AML-193 (cell line): ENCODE measurements at regions not wholly inside any gene's neighbourhood (a gene's known extent, or its start where the extent isn't known, plus 50 kb on each side); places are given as distances from the start of the nearest gene placed in this dataset.

Experiments
- DNase-seq, 2 experiments: peaks; one replicate each; lab custom pipeline; 2025; lab: John Stamatoyannopoulos, UW

DNA sequence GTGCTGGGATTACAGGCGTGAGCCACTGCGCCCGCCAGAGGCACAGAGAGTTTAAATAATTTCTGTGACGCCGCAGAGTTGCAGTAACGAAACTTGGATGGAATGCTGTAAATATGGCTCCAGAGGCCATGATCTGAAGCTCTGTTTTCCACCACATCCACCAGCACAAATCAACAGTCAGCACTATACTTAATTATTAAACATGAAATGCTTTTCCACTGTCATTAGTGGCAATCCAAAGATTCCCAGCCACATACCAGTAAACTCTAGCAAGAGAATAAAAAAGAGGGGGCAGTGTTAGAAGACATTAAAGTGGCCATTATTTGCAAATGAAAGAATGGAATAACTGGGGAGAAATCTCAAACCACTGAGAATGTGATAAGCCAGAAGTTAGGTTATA, 242.5 kb downstream of the DIRAS2 start:
- no peak for DNase-seq

DNA sequence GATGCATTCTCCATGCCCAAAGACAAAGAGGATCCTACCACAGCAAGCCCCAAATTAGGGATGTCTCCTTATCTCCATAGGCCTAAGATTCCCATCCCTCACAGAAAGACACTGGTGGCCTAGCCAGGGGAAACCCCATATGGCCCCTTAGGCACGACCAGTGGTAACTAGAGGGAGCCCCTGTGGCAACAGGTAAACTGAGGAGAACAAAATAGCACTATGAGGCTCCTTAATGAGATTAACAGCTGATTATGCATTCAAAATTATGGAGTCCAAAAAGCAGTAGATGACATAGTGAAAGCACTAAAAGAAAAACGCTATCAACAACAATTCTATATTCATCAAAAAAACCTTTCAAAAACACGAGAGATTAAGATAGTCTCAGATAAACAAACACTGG, 234.0 kb downstream of the DIRAS2 start:
- no peak for DNase-seq

DNA sequence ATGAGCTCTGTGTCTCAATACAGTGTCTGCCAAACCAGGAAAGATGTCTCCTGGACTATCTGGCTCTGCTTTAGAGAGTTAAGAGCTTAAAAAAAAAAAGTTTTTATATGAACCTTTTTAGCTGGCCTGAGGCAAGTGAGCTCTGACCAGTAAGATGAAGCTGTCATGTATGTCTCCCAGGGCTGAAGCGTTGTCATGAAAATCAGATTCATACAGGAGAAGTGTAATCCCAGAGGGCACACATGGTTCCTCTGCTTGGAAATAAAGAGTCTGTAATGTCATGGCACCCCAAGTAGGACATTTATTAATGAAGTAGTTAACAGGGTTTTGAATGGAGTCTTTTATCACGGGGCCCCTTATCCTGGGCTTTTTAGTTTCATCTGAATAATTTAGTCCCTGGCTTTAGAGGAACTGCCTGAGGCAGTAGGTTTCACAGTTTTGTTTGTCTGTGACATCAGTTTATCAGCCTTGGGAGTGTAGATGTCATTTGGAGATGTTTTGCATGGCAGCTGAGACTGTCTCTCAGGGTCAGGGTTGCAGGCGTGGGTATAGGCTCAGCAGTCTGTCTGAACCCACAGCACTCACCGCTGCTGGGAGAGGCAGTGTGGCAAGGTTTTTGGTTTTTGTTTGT, 223.3 kb downstream of the DIRAS2 start:
- no peak for DNase-seq

DNA sequence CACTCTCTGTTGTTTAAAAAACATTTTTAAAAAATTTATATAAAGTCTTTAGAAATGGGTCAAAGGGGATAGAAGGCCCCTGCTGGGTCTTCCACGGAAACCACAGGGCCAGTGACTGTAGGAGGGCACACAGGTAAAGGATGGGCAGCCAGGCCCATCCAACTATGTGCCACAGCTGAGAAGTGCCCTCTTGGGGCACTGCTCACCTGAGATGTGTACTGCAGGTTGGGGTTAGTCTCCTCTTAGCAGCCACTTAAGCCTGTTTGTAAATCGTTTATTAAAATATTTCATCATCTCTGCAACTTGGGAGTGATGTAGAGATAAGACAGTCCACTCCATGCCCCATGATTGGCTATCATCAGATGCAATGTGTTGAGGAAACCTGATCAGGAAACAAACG, 222.4 kb downstream of the DIRAS2 start:
- DNase-seq = no peak

DNA sequence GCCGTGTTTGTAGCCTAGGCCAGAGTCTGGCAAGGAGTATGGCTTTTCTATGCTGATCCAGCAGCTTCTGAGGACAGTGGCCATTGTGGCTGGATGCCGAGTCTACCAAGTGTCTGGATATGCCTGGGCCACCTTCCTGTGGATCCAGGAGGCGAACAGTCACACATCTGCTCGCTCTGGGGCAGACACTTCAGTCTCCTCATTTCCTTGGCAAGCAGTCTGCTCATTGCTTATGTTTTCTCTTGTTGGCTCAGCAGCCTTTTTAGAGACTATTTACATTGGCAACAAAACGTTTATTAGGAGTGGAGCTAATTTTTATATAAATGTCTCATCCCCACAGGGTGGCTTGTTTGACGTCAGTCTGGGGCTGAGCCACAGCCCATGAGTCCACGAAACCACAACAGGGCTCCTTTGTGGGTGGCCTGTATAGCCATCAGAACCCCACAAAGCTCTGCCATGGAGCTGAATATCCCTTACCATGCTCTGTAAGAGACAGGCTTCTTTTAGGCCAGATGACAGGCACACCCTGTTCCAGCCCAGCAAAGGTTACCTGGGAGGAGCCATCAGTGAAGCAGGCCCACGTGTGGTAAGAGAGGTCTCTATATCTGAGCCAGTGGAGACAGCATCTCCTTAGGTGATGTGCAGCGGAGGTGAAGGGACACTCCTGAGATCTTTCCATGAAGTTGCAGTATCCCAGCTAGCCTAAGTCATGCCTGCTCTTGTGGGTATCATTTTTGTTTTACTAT, 221.7 kb downstream of the DIRAS2 start:
- no peak for DNase-seq

DNA sequence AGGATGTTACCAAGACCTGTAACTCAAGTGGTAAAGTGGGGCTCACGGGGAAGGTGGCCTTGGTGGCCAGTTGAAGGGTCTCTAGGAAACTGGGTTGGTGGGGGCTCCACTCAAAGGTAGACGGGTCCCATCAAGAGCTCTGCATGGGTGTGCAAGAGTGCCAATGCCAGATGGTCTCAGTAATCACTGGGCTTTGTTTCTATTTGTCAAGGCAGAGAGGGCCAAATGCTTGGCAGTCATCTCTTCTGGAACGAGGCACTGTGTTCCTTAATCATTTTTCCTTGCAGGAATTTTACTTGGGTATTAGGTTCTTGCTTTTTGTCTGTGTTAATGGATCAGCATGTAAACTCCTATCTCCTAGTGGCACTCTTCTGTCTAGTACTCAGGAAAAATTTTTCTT, 220.8 kb downstream of the DIRAS2 start:
- DNase-seq = no peak

DNA sequence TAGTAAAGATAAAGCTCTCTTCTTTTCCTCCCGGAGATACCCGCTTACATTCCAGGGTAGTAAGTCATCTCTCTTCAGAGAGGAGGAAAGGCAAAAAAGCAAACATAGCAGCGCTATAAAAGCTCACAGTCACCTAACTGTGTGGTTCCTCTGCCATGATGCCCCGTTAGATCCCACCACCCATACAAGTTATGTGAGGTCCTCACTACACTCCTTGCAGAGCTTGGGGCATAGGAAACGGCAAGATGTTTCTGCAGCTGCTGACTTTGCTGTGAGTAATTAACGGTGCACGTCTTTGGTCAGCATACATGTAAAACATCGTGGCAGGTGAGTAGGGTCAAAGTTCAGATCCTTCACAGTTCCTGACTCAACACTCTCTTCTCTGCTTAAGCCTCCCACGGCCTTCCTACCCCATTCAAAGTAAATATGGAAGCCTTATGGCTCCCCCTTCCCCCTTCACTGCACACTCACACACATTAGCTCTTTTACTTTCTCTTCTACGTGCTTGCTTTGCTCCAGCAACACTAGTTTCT, 218.9 kb downstream of the DIRAS2 start:
- DNase-seq = no peak

DNA sequence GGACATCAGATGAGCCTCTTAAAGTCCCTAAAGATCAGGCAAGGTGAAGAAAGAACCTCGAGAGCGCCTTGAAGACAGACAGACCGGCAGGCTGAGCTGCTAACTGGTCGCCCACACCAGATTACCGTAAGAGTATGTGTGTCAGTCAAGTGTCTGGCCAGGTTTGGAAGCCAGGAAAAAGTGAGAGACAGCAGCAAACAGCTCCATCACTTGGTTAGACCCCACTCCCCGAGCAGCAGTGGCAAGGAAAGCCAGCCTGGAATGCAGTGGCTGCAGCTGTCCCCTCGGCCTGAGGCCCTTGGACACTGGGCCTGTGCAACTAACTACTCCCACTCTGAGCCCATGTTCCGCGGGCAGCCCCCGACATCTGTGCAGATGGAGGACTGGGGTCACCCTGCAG, 214.1 kb downstream of the DIRAS2 start:
- no peak for DNase-seq

DNA sequence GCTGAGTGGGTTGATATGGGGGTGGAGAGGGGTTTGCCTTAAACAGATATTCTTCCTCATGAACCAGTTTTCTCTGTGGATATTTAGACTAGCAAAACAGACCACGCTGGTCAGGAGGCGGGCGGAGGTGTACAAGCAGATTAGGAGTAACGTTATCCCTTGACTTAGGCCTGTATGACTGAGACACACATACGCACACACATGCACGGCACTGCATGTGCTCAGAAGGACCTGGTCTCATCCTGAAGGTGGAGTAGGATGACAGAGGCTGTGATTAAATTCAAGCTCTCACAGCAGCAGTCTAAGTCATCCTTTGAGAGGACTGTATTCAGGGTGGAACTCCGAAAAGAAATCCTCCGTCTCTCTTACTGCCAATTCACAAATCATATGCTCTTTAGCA, 209.7 kb downstream of the DIRAS2 start:
- DNase-seq = no peak

DNA sequence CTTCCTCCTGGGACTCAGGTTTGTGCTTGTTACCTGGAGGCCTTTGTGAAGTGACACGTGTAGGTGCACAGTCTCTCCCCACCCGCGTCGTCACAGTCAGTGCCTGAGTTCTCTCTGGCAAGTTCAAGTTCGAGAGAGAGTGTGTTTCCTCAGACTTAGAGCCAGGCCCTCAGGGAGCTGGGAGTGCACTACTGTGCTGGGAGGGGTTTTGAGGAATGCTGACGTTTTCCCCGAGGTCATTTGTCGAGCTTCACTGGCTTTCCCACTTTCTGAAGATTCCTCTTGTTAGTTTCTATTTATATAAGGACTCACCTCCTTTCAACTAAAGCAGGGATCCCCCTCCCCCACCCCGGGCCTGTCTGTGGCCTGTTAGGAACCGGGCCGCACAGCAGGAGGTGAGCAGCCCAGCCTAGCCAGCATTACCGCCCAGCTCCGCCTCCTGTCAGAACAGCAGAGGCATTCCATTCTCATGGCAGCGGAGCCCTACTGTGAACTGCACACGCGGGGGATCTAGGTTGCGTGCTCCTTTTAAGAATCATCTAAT, 209.2 kb downstream of the DIRAS2 start:
- no peak for DNase-seq

DNA sequence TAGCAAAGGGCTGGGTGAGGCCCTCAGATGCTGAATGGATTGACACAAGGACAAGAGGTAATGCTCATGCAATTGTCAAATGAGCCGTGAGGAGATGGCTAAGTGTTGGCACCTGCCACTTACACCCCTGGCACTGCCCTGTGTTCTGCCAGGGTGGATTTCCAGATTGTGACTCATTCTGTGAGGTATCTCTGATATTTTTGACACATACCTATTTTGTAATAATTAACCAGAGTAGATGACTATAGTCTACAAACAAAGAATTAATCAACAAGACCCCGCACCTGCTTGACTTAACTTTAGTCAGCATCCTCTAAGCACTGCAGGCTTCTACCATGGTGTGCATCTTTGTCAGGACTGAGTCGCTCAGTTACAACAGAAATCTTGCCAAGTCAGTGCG, 200.8 kb downstream of the DIRAS2 start:
- DNase-seq = no peak

DNA sequence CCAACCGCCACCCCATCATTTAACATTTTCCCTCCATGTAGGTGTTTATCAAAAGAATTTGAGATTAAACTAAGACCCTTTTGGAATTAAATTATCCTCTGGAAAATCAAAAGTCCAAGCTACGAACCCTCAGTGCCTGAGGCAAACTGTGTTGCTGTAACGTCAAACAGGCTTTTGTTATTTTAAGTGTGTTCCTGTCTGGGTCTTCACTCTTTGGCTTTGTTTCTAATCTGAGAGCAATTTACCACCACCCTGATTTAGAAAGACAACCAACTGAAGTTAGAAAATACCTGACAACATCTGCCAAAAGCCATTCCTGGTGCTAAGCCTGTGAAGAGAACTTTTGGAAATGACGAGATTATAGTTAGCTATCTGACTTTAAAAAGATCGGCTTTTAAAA, 199.9 kb downstream of the DIRAS2 start:
- DNase-seq = no peak

DNA sequence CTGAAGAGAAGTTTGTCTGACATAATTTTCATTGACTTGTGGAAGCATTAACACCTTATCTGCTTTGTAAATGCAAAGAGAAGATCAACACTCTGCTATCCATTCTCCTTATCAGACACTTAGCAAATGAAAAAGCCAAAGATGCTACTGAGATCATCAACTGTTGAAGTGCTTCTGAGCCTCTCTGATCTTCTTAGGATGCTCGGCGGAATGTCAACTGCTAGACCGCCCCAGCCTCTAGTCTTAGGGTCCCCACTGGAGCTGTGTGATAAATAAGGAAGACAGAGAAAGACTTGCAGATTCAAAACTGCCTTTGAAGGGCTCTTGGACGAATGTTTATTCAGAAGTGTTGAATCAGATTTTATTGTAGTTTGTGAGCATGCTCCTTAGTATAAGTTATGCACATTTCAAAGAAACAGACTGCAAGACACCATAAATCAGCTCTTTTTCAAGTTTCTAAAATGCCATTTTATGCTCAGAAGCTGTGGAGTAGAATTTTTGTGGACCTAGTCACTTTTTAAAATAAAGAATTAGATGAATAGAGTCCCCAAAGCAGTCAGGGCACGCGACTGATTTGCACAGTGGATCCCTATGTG, 197.9 kb downstream of the DIRAS2 start:
- no peak for DNase-seq

DNA sequence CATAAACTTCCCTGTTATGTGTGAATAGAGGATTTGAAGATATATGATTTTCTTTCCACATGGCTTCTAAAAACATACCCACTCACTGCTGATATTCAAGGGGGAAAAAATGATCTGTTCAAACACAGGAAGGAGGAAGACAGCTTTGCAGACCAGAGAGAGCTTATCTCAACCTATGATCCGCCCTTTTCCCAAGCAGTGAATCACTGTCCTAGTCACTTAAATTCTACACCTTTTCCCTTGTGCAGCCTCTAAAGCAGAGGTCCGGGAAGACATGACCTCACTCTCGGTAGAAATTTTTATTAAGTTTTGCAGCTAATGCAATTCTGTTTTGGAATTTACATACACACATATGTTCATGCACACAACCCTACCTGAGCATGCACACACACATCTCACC, 197.2 kb downstream of the DIRAS2 start:
- no peak for DNase-seq

DNA sequence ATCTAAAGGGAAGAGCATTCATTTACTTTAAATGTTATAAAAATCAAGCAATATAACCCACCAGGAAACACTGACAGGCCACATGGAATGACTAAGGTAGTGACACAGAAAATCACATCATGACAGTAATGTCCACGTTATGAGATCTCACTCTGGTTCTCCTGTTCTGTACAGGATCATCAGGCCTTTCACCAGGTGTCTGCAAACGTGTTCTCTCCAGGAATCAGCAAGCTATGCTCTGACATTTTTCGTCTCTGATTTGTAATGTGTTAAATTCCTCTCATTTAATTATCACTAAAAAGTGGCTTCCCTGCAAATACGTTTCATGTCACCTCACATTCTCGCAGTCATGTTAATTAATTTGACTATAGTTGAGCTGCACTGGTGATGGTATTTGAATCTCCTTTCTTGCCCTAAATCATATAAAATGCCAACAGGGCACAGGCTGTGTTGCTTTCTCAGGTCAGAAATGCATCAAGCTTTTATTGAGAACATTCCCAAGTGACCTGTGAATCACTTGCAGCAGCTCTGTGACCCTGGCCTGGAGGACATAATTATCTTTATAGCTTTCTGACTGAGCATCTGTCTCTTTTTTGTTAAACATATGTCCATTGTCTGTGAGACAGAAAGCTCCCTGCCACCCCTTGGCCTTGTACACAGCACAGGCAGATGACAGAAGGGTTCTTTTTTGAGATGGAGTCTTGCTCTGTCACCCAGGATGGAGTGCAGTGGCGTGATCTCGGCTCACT, 196.2 kb downstream of the DIRAS2 start:
- no peak for DNase-seq

DNA sequence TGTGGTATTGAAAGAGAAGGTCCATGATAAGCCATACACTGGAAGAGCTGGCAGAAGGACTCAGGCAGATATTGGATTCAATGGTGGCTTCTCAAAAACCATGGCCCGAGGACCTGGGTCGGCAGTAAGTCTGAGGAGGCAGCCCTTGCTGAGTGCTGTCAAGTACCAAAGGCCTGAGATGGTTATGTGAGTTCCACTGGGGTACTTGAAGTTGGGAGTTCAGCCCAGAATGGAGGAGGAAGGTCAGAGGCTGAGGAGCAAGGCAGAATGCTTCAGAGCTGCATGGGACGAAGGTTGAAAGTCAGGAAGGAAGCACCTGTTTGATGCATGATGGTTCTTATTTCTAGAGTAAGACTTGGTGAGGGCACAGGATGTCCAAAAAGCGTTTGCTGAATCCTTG, 194.9 kb downstream of the DIRAS2 start:
- DNase-seq = no peak

DNA sequence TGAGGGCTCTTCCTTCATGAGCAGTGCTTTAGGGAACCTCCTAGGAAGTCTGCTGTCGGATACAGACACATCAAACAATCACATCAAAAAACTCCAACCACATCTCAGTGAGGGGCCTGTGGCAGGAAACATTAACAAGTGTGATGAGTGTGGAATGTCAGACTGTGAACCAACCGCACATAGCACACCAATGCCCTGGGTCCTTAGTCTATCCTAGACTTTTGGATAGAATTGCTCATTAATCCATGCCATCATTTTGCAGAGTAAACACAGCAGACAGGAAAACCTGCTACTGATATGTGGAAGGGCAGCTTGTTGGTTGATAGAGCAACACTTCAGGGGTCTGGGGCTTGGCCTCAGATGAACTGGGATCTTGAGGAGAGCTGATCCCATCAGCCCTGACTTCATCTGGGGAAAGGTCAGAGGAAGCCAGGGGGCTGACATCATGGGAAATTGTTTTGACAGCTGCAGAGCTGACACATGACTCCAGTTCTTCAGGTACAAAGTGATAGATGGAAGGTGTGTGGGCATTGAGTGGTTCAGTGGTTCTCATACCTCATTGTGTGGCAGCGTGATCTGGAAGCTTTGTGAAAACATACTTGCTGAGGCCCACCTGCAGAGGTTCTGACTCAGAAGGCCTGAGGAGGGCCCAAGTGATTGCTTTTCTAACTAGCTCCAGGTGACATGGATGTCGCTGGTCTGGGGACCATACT, 193.3 kb downstream of the DIRAS2 start:
- DNase-seq = no peak

DNA sequence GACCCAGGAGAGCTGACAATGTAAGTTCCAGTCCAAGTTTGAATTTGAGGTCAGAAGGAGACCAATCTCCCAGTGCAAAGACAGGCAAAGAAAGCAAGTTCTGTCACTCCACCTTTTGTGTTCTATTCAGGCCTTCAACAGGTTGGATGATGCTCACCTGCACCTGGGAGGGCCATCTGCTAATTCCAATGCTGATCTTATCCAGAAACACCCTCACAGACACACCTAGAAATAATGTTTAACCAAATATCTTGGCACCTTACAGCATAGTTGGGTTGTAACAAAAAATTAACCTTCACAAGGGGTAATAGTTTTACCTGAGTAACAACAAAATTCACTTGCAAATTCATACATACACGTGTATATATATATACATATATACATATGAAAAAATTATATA, 190.8 kb downstream of the DIRAS2 start:
- no peak for DNase-seq

DNA sequence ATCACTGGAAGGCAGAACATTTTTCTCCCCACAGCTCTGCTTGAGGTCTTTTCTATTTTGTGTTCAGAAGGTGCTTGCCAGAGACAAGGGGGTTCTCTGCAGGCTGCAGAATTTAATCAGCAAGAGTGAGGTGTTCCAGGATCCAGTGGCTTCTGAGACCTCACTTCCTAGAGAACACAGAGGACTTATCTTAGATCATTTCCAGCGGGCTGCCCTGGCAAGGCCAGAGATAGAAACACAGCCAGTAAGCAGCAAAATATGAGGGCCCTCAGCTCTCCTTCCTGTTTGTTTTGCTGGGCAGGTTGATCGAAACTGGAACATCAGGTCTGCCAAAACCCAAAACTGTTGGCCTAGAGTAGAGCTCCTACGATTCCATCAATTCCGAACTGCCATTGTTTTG, 187.3 kb downstream of the DIRAS2 start:
- DNase-seq = no peak

DNA sequence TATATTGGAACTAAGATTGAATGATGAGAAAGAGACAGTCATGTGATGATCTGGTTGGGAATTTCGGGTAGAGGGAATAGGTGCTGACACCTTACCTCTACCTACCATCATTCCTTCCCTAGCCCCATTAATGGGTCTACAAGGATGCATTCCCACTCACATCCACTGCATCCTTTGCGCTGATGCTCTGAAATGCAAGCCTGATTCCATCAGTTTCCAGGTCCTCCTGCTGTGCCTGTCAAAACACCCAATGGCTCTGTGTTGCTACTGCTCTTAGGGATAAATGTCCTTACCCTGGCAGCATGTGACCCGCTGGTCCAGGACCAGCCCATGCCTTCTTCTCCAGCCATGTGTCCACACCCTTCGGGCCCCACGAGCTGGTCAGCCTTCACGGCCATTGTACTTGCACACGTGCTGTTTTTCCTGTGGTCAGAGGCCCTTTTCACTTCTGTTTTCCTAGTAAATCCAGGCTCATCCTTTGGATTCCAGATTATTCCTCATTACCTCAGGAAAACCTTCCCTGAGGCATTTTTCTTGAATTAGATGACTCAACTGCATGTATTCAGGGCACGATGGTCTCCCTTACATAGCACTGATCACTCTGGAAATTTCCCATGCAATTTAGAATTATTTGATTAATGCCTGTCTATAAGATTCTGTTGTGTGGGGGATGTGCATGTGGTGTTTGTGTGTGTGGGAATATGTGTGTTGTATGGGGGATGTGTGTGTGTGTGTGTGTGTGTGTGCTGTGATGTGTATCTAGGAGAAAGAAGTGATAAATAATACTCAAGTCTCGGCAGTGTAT, 185.0 kb downstream of the DIRAS2 start:
- DNase-seq = no peak

DNA sequence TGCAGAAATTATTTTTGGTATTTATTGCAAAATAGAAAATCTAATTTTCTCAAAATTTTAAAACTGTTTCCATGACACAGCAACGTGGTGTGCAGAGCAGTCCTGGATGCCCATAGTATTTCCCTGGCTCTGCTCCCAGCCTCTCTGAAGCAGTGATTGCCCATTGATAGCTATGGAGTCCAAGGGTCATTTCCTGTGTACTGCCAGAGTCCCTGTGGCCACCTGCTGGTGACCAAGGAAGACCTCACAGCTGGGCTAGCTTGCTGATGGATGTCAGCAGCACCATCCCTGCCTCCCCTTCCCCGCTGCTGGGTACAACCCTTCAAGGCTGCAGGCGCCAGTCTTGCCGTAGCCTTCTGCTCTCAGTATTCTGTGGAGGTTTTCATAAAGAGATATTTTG, 184.1 kb downstream of the DIRAS2 start:
- no peak for DNase-seq
